ENCODE measurements at regions not wholly inside any gene's neighbourhood (a gene's known extent, or its start where the extent isn't known, plus 50 kb on each side); places are given as distances from the start of the nearest gene placed in this dataset.
"Not testable (repeated sequence)": the region's sequence is repeated elsewhere in the genome, so short reads cannot be mapped to it uniquely, and the experiment has no call there.

DNA sequence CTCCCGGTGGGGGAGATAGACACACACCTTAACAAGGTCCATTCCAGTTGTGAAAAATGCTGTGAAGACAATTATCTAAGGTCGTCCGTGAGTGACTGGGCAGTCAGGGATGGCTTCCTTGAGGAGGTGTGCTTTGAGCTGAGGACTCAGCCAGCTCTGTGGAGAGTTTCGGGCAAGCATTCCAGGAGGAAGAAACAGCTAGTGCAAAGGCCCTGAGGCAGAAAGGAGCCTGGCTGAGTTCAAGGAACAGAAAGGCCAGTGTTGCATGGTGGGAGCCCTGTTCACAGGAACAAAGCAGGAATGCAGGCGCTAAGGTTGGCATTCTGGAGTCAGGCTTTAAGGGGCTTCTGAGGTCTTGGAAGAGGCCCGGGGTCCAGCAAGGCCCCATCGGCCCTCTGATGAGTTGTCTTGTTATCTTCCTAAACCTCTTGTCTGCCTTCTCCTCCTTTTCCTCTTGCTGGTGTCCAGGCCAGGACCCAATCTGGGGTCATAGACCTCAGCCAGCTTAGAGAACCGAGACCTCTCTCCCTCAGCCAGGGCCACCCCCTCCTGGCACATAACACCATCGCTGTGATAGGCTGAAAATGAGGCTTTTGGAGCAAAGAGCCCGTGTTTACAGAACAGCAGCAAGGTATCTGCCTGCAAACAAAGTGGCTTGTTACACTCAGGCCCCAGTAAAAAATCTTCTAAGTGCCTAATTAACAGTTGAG, 270.2 kb upstream of the MVB12B start:
- FAIRE-seq (no peak), DNase-seq (ENCODE audit: insufficient read length, low spot score) (no peak)

DNA sequence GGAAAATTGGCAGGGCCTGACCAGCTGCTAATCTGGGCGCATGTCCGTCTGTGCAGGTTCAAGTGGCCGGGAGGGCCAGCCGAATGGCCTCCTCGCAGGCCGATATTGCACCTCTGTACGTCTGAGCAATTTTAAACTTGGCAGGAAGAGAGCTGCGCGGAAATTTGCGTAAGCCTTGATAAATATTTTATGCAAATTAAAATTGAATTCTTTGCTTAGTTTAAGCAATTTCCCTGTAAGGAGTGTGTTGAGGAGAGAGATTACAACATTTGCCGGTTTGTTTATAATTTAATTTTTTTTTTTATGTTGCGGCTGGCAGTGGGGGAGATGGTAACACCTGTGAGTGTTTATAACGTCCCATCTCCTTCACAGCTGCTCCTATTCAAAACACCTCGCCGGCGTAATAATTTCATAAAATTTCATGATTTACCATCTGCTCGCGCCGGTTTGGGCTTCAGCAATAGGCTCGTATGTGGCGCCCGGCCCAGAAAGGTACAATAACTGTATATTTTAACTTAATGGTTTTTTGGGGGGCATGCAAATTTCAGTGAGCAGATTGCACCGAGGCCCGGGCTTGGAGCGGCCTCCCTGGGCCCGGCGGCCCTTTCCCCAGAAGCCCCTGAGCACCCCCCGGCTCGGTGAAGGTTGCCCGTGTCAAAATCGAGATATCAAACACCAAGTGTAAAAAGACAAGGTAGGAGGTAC, 269.4 kb upstream of the MVB12B start:
- DNase-seq (ENCODE audit: insufficient read length, low spot score), result no peak

DNA sequence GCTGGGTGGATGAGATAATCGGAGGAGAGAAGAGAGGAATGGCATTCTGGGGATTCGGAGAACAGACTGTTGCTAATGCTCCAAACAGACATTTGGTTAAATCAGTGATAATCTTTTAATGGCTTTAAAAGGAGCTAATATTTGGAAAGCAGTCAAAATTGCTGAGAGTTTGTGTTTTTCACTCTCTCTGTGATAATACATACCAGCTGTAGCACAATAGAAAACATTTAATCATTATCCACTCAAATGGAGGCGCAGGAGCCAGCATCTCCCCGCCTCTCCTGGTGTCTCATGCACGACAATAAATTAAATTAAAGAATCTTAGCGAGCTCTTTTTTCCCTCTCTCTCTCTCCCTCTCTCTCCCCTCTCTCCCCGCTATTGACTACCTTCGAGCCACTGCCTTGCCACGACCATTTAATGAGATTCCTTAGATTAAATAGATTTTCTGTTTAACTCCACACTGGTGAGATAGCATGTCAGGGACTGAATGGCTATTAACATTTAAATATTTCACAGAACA, 268.6 kb upstream of the MVB12B start:
- no peak for FAIRE-seq
- DNase-seq (ENCODE audit: insufficient read length, low spot score), result no peak

More for the DNA sequence above, 269.4 kb upstream of the MVB12B start:
- FAIRE-seq, result no peak

DNA sequence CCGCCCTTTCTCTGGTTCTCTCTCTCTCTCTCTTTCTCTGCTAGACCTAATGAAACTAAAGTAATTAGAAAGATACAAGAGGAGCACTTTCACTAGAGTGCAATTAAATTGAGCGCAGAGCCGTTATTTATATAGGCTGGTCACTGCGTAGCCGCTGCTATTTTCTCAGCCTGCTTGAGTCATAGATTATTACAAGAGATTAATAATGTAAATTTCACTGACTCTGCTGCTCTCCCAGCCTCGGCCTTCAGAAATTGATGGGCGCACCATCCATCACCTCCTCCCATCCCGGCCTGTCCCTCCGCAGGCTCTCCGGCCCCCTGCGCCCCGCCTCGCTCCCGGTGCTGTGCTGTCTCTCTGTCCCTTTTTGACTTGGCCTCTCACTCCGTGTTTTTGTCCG, 268.0 kb upstream of the MVB12B start:
- FAIRE-seq (no peak), DNase-seq (ENCODE audit: insufficient read length, low spot score) (no peak)

DNA sequence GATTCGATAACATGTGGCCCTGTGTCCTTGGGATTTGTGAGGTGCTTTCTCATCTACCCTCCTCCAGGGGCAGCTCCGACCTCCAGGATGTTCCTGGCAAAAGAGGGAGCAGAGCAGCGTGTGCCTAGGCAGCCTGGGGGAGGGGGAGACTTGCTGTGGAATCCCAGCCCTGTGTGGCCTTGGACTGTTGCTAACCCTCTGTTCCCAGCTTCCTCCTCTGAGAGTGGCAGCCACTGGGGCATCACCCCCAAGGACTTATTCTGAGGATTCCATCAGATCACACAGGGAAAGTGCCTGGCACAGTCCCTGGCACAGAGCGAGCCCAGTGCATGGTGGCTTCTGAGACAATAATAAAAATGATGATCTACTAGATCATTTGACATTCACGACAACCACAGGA, 265.1 kb upstream of the MVB12B start:
- DNase-seq (ENCODE audit: insufficient read length, low spot score), result no peak
- FAIRE-seq, result no peak

DNA sequence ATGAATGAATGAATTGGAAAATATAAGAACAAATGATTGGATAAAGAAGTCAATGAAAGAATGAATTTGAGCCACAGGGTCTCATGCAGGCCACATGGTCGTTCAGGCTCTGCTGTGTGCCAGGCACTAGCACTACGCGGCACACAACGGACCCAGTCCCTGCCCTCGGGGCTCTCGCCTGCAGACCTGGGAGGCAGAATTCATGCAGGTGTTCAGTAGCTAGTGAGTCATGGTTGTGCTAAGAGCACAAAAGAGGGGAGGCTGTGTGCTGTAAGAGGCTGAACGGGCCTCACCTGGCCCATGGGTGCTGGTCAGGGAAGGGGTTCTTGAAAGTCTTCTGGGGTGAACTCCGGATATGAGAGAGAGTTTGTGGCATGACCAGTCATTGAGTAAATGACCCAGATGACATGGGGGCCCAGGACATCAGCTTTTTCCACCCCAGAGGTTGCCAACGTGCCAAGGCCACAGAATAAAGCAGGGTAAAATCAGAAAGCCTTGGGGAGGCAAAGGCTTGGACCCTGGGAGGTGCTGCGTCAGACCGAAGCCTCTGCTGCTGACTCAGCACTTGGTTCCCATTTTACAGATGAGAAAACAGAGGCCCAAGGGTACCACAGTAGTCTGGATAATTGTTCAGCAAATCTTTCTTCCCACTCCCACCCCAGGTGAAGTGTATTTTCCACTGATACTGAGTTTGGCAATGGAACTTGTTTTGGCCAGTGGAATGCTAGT, 264.3 kb upstream of the MVB12B start:
- DNase-seq (ENCODE audit: insufficient read length, low spot score), result no peak
- no peak for FAIRE-seq

DNA sequence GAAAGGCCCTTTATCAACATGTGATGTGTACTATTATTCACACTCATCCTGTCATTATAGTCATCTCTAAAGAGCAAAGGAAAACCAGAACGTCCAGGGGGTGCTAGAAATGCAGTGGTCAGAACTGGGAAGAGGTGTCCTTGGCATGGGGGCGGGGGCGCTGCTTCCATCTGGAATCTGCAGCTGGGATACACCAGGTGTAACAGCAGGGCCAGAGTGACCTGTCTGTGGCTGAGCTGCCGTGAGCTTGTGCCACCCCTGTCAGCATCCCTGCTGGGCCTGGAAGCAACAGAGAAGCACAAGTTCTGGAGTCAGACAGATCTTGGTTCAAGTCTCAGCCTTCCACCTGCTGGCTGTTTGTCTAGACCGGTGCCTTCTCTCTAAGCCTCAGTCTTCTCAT, 263.3 kb upstream of the MVB12B start:
- DNase-seq (ENCODE audit: insufficient read length, low spot score), result no peak
- no peak for FAIRE-seq

DNA sequence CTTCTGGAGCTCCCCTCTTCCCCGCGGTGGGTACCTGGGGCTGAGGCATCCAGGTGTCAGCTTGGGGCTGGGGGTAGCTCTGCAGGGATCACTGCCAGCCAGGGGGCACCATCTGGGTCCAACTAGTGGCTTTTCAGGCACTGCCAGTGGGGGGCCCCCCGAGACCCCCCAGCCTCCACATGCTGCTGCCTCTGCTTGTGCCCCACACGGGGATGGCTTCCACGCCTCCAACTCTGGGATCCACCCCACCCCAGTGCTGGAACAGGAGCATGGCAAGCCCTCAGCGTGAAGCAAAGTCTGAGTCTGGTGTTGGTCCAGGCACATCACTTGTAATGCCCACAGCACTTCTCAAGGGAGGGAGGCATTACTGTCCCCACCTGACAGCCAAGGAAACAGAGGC, 260.5 kb upstream of the MVB12B start:
- FAIRE-seq (no peak), DNase-seq (ENCODE audit: insufficient read length, low spot score) (no peak)

DNA sequence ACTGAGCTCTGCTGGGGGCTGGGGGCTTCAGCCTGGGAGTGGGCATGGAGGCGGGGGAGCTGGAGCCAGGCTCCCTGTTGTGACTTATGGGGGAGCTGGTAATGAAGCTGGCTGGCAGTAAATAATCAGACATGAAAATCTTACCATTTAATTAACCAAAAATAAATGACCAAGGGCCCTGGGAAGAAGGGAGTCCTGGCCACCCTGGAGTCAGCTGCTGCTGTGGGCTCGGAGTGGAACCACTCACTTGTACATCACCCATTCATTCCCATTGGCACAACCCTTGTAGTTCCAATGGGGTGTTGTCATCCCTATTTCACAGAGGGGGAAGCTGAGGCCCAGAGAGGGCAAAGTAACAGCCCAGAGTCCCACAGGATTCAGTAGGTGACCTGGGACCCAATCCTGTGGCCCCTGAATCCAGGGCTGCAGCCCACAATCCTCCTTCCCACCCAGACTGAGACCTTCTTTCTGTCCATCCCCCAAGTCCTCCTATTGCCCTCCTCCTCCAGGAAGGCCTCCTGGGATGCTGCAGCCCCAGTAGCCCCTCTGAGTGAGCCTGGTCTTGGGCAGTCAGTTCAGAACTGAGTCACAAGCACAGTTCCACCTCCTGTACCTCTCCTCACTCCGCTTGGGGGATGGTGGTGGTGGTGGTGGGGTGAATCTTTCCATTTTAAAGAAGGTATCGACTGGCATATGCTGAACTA, 259.4 kb upstream of the MVB12B start:
- FAIRE-seq (no peak), DNase-seq (ENCODE audit: insufficient read length, low spot score) (no peak)

DNA sequence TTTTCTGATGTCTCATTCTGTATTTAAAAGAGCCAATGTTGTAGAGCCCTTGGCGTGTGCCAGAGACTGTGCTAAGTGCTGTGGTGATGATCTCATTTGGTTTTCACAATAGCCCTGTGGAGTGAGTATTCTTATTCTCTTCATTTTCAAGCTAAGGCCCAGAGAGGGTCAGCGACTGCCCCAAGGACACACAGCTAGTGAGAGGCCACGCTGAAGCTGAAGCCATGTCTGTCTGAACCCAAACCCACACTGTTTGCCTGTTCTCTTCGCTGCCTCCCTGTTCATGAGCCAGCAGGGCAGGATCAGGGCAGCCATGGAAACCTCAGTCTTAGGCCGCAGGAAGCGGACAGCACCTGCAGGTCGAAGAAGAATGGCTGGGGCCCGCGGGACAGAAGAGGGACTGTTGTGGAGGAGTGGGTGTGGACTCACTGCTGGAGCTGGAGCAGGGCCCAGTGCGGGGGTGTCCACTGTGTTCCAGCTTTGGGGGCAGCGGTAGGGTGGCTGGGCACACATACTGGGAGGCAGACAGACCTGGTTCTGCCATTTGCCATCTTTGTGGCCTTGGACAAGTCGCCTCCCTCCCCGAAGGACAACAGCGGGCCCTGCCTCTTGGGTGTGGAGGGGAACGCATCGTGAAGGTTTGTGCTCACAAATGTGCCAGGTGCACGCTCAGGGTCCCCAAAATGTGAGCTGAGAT, 257.9 kb upstream of the MVB12B start:
- no peak for DNase-seq (ENCODE audit: insufficient read length, low spot score)
- FAIRE-seq, result no peak

DNA sequence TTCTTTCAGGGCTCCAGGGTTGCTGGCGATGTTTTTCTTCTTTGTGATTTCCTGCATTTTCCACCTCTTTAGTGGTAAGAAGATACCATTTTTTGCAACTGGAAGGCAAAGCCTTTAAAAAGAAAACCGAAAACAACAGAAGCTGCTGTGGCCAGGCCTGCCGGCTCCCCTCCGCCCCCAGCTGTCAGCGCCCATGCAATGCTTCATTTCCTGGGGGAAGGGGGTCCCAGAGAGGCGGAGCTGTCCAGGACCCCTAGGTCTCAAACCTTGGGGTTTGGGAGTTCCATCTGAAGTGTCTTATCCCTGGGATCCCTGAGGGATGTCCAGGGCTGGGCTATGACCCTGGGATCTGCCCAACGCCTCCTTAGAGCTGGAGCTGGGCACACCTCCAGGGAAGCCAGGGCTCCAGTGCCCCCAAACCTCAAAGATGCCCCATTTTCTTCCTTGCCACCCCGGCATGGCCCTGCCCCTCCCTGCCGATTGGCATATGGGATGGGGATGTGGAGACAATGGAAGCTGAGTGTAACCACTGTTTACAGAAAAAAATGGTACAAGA, 257.2 kb upstream of the MVB12B start:
- DNase-seq (ENCODE audit: insufficient read length, low spot score), result no peak
- FAIRE-seq, result no peak

DNA sequence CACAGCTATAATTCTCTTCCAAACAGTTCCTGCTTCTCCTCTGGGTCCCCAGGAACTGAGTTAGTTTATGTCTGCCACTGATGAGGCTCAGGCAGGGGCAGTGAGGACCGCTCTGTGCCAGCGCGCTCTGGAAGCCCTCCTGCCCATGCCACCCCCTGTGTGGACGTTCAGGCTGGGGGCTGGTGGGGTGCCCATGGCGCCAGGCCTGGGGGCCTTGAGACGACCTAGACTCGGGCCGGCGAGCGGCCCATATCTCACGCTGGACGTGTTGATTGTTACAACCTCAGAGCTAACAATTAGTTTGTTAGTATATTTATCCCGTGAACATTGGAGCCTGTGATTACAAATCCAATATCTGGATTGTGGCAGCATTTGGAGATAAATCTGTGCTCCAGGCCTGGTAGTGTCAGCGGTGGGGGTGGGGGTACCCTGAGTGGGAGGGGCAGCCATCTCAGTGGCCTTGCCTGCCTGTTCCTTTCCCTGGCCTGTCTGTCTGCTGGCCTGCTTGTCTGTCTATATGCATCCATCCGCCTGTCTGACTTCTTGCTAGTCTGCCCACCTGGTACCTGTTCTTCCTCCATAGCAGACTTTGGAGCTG, 256.5 kb upstream of the MVB12B start:
- no peak for FAIRE-seq

DNA sequence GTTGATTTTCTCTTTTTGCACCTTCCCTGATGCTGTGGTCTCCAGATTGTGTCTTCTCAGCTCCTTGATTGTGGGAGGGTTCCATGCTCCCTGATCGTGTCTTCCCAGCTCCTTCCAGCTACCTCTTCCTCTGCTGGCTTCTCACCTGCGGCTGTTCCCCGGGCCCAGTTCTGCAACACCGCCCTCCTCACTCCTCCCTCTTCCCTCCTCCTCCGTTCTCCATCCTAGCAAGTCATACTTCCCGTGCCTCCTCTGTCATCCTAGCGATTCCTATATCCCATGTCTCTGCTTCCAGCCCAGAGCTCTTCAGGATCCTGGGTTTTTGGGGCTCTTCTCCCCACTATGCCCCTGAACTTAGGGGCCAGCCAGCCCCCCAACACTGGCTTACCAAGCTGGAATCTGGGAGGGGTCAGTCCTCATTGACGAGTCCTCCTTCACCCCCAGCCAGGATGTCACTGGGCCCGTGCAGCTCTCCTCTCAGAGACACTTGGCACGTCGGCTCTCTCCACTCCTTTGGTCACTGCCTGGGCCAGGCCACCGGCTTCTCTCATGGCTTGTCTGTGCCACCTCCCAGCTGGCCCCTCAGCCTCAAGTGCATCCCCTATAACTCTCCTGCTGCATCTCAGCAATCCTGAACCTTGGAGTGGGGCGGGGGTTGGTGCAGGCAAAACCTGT, 255.4 kb upstream of the MVB12B start:
- DNase-seq (ENCODE audit: insufficient read length, low spot score) (no peak), FAIRE-seq (no peak)

More for the DNA sequence above, 256.5 kb upstream of the MVB12B start:
- DNase-seq (ENCODE audit: insufficient read length, low spot score), result no peak

DNA sequence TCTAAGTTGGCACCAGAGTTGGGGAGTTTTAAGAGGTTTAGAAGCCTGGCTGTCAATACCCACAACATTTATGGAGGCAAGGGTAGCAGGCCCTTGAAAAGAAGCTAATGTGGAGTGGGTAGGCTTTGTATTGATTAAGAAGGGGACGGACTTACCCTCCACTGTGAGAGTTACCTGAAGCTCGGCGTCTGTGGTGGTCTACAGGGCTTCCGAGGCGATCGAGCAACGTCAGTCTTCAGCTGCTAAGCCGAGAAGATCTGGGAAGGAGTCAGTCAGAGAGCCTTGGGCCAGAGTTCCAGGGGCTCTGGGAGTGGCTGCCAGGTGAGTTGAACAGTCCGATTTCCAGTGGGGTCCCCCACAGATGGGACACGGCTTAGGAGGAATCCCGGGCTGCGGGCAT, 249.0 kb upstream of the MVB12B start:
- DNase-seq (ENCODE audit: insufficient read length, low spot score); FAIRE-seq: not testable (repeated sequence)

DNA sequence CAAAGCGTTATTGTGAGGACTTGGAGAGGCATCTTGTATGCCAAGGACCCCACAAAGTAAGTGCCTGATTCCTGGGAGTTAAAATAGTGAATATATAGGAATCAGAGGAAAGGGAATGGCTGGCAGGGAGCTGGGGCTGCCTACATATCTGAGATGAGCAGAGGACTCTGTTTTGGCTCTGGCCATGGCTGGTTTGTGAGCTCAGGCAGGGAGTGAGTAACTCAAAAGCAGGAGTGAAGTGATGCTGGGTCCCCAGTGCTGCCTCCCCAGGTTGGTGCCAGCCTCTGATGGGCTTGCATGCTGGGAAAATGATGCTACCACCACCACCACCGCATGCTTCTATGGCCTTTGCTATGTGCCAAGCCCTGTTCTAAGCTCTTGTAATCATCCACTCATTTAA, 246.0 kb upstream of the MVB12B start:
- no peak for FAIRE-seq

DNA sequence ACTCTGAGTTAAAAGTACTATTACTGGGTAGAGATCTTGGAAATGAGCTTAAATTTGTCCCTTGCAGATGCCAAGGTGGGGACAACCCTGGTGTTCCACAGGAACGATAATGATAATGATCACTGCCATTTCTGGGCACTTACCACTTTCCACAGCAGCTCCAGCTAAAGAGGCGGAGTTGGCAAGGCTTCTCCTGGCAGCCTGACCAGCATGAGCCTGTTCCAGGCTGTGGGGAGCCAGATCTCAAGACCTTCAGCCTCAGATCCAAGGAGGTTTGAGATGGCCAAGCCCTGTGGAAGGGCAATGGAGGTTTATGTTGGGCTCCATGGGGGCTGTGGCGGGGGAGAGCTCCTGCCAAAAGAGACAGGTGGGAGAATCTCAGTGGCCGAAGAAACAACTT, 244.9 kb upstream of the MVB12B start:
- DNase-seq (ENCODE audit: insufficient read length, low spot score), result no peak
- FAIRE-seq, result no peak

More for the DNA sequence above, 246.0 kb upstream of the MVB12B start:
- DNase-seq (ENCODE audit: insufficient read length, low spot score), result no peak

DNA sequence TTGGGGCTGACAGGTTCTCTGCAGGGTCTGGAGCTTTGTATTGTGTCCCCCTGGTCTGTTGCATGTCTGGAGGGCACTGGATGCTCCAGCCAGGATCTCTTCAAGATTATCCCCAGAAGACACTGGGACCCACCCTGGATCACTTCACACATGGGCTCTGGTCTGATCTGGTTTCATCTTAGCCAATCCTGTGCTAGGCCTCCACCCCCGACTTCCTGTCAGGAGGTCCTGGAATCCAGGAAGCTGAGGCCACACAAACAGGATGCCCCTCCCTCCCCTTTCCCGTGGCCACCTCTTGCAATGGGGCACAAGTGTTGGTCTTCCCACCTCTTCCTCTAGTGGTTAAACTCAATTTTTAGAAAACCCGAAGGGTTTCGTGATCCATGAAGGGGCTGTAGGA, 242.6 kb upstream of the MVB12B start:
- DNase-seq (ENCODE audit: insufficient read length, low spot score), result no peak
- no peak for FAIRE-seq

DNA sequence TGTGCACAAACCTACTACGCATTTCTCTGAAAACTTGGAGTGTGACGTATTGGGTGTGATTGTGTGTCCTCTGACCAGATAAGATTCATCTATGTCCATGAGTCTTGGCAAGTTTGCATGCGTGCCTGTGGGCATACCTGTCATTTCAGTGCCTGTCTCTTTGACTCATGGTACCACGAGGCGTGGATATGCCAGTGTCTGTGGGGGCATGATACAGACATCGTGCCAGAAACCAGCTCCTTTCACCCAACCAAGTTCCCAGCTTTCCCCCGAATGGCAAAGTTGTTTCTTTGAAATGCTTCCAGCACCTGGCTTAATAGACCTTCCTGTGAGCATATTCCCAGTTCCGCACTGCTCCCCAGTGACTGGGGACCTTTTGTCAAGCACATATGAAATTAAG, 241.9 kb upstream of the MVB12B start:
- FAIRE-seq, result no peak
- no peak for DNase-seq (ENCODE audit: insufficient read length, low spot score)

DNA sequence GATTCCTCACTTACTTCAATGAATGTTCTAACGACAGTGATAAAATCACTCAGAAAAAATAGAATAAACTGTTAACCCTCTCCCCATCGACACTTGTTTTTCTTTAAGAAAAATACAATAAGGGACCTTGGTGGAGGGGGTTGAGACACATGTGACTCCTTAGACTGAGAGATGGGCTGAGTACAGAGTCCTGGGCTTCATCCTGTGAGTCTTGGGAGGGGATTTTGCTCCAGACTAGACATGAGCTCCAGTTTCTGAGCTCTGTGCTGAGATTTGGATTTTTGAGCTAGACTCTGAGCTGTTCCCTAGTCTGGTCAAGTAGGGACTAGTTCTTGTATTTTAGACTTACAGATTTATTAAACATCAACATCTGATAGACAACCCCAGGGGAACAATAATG, 241.5 kb upstream of the MVB12B start:
- FAIRE-seq (no peak), DNase-seq (ENCODE audit: insufficient read length, low spot score) (no peak)

Data from GM19239 (cell line).